Medulla oblongata (tissue), 1 donor: ENCODE measurements at regions not wholly inside any gene's neighbourhood (a gene's known extent, or its start where the extent isn't known, plus 50 kb on each side); places are given as distances from the start of the nearest gene placed in this dataset.

ENCODE experiments used
- DNase-seq: peaks from one replicate; pipeline ENCODE4 v3.0.0-alpha.2; 2015; ENCODE audit errors: extremely low spot score

DNA sequence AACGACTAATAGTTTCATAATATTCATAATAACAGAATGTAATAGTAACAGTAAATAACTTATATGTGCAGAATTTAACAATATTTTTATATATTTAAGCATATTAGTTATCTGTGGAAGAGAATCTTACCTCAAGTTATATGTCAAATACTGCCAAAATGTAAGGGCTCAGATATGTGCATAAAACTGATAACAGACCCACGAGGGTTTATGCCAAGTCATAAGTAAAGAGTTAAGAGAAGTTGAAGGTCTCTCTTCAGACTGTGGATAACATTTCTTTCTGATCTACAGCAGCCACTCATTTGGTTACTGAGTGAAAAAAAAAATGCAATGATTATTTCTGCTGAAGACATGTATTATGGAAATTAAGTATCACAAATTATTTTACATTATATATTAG is 1167.8 kb upstream of the NCAM2 start:
- DNase-seq: no peak

DNA sequence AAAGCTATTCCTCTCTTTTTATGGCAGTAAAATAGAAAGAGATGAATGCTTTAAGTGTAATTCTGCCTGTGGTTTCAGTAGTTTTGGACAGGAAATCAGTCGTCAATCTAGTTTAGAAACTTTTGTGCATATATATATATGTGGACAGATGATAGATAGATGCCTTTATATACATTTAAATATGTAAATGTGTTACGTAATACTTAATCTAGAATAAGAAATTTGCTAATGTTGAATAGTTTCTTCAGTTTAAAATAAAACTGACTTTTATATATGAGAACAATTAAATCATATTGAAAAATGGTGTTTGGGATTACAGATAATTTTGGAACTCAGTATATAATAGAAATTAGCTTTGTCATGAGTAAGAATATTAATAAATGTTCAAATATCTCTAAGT is 1165.7 kb upstream of the NCAM2 start:
- DNase-seq: no peak

DNA sequence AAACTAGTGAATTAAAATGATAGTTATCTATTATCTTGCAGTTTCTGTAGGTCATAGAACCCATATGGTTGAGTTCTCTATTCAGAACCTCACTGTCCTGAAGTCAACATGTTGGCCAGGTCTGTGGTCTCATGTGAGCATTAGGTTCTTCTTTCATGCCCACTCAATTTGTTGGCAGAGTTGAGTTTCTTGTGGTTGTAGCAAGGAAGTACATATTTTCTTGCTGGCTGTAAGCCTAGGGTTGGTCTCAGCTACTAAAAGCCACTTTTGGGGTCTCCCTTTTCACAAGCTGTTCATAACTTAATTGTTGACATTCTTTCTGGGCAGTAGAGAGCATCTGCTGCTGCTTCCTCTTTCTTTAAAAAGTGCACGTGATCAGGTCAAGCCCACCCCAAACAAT is 1165.1 kb upstream of the NCAM2 start:
- DNase-seq: no peak

DNA sequence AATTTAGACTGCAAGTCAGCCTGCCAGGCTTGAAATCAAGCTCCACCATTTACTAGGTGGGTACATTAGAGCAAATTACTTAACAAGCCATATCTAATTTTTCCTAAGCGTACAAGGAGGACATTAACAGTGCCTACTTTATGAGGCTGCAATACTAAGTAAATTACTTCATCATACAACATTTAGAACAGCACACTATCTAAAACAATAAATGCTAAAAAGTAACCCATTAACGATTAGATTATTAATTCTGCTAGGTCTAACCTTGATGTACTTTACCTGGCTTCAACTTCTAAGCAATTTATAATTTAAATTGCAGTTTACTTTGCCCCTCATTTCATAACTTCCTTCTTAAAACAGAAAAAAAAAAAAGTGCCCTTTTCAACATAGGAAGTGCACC is 1155.6 kb upstream of the NCAM2 start:
- no peak for DNase-seq

DNA sequence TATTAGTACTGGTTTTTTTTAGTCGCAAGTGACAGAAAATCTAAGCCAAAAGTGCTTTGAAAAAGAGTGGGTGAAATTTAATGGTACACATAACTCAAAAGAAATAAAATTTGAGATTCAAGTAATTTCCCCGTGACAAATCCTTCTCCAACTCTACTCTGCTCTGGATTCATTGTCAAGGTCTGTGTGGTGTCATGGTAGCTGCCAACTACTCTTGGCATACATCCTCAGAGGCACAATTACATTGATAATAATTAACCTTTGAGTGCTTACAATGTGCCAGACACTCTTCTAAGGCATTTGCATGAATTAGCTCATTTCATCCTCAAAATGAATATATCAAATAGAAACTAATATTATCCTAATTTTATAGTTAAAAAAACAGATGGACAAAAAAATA is 1153.9 kb upstream of the NCAM2 start:
- DNase-seq: no peak

DNA sequence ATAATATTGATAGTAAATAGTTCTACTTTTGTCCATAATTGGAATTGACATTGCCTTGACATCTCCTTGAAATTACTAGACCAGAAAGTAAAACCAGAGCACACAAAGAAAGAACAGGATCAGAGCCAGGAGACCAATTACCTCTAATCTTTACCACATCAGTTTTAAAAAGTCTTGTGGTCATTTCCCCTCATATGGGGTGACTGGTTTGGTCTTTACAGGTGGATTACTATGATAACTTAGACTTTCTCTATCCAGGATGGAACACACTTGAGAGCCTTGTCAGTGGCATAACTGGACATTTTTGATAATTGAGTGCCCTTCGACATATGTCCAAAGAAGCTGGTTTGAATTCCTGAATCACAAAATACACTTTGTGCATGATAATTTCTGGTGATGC is 1148.1 kb upstream of the NCAM2 start:
- no peak for DNase-seq

DNA sequence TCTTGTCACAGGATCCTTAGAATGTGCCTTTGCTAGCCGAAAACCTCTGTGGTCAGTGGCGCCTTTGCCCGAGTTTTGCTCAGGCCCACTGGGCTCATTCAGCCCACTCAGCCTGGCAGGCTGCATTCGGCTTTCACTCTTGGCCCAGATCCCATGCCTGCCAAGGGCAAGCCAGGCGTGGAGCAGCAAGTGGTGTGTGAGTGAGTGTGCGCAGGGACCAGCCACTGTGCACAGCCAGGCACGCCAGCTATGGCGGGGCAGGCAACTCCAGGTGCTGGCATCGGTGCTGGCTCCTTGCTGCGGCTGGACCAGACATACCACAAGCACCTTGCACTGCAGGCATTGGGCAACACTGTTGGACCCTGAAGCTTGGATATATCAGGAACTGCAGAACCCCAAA is 1145.1 kb upstream of the NCAM2 start:
- DNase-seq: no peak

DNA sequence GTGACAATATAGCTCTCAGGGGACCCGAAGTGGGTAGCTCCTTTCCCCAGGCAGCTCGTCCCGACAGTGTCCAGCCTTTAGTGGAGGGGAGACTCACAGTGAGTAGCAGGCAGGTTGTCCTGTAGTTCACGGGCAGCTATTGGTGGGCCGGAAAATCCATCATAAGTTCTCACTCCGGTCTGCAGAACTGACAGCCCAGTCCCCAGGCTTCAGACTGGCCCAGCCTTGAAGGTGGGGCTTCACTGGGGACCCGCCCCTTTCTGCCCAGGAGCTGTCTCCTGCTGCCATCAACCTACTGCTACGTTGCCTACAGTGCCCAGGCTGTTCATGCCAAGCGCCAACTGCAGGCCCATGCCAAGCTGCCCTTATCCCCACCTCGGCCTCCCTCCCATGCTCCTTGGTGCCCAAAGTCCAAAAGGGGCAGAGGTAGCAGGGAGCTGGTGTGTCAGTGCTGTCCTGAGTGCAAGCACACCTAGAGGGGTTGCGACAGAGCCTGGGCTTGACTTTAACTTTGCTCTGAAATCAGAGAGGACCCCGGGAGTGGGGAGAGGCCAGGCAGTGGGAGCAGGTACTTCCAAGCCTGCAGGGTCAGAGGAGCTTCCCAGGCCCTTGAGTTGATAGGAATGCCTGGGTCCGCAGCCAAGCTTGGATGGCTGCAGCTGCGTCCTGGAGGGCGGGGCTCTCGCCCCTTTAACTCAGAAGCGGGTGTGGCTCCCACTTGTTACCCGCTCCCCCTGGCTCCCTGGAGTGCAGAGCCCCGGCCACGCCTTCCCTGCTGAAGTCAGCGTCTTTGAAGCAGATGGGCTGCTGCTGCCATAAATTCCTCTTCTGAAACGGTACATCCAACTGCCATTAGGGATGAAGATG is 1144.3 kb upstream of the NCAM2 start:
- no peak for DNase-seq

DNA sequence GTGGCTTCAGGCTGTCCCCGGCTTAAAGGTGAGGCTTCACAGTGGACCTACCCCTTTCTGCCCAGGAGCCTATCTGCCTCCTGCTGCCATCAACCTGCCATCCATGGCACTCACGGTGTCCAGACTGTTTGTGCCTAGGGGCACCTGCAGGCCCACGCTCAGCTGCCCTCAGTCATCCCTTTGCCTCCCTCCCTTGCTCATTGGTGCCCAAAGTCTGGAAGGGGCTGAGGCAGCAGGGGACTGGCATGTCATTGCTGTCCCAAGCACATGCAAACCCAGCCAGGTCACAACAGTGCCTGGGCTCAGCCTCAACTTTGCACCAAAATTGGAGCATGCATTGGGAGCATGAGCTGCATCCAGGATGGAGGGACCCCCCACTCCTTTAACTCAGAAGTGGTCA is 1142.7 kb upstream of the NCAM2 start:
- no peak for DNase-seq

DNA sequence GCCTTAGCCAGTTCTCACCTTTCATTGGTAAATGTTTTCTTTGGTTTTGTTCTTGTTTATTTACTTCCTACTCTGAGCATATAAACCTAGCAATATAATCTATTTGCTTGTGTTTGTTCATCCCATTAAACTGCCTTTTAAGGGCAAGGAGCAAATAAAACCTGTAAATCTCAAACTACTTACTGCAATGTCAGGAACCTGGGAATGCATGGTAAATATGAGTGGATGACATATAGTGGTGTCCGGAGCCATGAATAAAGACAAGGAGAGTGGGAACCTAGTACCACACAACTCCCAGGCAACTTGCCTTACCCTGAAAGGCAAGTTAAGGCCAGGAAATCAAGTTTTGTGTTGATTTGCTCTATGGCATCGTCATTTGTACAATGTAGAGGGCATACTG is 1133.7 kb upstream of the NCAM2 start:
- no peak for DNase-seq

DNA sequence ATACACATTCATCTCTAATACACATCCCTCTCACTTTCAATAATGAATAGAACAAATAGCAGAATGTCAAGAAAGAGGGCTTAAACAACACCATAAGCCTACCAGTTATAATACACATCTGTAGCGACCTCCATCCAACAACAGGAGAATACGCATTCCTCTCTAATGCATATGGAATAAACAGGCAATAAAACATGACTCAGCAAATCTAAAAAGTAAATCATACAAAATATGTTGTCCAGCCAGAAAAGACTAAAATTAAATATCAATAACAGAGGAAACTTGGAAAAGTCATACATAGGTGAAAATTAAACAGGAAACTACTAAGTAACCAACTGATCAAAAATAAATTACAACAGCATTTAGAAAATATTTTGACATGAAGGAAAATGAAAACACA is 1127.5 kb upstream of the NCAM2 start:
- no peak for DNase-seq

DNA sequence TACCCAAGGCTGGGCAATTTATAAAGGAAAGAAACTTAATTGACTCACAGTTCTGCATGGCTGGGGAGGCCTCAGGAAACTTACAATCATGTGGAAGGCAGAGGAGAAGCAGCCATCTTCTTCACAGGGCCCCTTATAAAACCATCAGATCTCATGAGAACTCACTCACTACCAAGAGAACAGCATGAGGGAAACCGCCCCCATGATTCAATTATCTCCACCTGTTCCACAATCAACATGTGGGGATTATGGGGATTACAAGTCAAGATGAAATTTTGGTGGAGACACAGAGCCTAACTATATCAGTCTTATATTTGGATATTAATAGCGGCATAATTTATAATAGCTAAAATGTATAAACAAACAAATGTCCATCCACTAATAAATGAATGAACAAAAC is 1123.7 kb upstream of the NCAM2 start:
- DNase-seq: no peak

DNA sequence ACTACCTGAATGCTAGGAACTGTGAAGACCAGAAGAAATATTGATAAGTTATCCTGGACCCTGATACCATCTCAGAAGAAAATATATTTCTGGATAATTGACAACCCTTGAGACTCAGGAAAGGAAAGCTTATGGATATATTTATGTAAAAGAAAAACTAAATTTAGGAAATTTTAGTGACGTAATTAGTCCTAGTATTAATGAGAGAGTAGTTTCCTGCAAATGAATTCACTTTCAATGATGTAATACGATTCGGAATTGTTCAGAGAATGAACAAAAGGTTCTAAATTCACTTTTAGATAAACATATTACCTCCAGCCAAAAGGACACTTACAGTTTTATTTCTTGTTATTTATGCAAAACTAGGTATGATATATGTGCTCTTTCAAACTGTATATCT is 1120.1 kb upstream of the NCAM2 start:
- DNase-seq: no peak

DNA sequence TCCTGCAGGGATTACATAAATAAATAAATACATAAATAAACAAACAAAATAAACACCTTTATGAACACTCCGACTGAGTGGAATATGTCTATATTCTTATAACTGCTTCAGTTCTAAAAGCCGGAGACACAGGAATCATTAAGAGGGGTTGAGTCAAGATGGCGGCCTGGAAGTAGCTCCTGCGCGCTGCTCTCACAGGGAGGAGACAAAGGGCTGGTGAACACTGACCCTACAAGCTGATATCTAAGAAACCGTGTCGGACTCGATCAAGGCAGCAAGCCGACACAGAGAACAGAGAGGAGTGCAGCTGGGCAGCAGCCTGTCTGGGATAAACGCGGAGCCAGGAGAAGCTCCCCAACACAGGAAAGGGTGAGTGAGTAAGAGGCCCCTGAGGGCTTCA is 1098.6 kb upstream of the NCAM2 start:
- DNase-seq: no peak

DNA sequence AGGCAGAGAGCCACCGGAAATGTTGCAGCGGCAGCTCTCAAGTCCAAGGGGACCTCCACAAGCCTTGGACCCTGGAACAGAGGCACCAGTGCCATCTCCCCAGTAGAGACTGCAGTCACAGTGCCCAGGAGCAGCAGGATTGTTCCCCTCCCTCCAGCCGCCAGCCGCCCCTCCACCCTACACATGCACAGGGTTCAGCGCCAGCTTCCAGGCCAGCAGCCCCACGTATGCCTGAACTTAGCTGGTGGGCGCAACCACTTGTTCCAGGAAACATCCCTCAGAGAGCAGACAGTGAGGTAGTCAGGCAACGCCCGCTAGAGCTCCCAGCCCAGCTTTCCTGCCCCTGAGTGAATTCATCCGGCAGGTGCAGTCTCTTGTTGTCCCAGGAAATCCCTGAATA is 1098.1 kb upstream of the NCAM2 start:
- no peak for DNase-seq

DNA sequence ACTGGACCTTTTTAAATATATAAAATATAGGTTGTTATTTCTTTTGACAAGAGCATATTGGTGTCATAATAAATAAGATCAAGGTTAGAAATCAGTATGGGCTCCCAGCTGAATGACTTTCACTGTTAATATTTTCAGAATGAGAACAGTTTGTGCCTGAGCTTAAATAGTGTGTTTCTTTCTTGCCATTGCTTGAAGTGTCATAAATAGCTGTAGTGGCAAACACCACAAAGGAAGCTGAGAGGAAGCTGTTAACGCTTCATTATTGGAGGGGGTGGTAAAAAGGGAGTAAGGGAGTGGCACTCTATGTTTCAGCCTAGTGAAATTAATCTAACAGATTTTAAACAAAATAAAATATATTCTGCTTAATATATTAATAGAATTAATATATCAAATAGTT is 1089.8 kb upstream of the NCAM2 start:
- no peak for DNase-seq

DNA sequence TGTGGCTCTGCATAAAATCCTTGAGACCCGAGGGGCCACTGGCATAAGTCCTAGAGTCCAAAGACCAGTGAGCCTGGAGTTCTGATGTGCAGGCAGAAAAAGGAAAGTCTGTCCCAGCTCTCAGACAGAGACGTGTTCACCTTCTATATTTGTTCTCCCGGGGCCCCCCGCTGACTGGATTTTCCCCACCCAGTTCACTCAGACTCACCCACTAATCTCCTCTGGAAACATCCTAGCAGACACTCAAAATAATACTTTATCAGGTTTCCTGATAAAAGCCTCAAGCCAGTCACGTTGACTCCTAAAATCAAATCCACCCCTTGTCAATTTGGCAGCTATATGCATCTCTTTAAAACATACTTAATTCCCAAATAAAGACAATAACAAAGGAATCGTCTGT is 1084.2 kb upstream of the NCAM2 start:
- no peak for DNase-seq

DNA sequence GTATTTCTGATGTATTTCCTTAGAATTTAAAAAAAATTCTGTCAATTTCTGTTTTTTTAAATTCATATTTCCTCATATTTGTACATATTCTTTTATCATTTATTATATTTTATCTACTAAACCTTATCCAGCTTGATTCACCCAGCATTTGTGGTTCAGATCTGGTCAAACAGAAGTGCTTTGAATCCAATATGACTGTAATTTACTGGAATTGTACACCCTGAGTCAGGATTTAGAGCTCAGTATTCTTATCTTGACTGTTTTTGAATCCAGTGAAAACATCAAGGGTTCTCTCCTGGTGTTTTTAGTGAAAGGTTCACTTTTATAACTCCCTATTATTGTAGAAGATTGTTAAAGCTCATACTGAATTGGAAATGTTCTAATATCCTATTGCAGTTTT is 1077.0 kb upstream of the NCAM2 start:
- no peak for DNase-seq

DNA sequence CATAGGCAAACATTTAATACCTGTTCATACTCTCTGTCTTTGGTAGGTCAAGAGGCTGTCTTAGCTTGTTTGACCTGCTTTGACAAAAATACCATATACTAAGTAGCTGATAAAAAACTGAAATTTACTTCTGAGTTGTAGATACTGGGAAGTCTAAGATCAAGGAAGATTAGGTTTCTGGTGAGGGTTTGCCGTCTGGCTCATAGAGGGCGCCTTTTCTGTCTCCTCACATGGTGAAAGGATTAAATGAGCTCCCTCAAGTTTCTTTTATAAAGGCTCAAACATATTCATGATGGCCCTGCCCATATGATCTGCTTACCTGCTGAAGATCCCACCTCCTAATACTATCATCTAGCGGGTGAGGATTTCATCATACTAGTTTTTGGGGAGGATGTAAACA is 1076.1 kb upstream of the NCAM2 start:
- no peak for DNase-seq

DNA sequence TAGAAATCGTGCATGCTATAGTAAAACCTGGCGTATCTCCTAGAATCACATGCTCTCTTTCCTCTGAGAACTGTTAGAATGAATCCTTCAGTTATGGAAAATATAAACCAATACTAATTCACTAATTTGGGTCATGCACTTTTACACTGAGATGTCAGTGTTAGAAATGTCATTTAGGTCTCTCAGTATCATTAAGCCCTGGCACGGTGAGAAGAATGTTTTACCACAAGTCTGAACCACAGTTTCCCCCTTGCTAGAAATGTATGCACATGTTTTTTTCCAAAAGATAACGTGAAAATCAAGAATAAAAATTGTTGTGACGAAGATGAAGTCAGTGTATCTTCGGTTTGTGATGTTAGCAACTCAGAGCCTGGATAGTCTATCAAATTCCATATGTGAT is 1062.7 kb upstream of the NCAM2 start:
- no peak for DNase-seq

DNA sequence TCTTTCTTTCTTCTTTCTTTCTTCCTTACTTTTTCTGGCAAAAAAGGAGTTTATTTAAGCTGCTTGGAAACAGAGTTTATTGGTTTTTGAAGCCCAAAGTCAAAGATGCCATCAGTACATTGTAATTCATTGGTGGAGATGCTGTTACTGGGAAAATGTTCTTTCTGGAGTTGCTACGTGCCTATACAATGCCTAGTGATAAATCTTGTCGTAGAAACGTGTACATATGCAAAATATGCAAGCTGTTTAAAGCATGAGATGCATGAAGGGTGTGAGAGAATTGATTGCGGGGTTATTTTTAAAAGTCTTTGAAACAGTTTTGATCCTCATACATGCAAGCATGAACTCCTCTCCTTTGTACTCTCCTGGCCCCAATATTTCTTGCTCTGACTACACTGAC is 1060.6 kb upstream of the NCAM2 start:
- DNase-seq: no peak

DNA sequence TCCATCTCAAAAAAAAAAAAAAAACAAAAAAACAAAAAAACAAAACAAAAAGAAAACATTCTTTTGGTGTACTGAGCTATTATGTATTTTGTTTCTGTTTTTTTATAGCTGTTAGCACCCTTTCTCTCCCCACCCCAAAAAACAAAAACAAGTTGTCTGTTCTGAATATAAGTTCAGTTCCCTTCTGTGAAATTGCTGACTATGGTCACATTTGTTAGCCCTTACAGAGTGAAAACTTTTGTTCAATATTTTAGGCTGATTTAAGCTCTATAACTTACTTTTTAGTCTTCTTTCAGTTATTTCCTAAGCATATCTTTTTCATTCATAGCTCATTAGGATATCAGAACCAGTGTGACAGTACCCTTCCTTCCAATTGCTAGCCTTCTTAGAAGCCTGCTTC is 1056.6 kb upstream of the NCAM2 start:
- no peak for DNase-seq

DNA sequence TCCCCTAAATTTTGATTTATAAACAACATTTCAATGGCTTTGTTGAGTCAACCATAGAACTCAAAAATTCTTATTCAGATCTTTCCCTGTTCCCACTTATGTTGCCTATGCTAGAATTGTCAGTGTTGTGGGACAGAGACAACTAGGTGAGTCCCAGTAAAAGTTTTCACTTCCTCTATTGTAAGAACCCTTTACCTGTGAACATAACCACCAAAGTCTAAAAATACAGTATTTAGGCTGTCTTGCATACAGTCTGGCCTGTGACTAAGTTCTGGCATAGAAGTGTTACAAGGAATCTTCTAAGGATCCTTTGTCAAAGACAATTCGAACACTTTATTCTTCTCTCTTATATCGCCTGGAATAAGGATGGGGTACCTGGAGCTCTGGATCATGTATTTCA is 1047.9 kb upstream of the NCAM2 start:
- DNase-seq: no peak

DNA sequence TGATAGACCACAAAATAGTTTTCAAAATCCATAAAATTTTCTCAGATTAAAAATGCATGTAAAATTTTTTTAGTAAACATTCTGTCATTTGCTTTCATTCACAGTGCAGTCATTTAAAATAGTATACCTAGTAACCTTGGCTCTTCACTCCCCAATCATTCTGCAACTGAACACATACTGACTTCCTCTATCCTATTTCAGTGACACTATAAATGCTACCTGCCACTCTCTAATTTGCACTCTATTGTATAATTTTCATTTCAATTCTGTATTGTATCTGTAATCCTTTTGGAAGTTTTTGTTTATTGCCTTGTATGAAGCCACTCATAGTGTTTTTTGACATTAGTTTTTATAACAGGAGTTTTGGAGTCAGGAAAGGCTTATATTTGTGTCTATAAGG is 1029.1 kb upstream of the NCAM2 start:
- no peak for DNase-seq
